ENCODE measurements at regions not wholly inside any gene's neighbourhood (a gene's known extent, or its start where the extent isn't known, plus 50 kb on each side); places are given as distances from the start of the nearest gene placed in this dataset.

DNA sequence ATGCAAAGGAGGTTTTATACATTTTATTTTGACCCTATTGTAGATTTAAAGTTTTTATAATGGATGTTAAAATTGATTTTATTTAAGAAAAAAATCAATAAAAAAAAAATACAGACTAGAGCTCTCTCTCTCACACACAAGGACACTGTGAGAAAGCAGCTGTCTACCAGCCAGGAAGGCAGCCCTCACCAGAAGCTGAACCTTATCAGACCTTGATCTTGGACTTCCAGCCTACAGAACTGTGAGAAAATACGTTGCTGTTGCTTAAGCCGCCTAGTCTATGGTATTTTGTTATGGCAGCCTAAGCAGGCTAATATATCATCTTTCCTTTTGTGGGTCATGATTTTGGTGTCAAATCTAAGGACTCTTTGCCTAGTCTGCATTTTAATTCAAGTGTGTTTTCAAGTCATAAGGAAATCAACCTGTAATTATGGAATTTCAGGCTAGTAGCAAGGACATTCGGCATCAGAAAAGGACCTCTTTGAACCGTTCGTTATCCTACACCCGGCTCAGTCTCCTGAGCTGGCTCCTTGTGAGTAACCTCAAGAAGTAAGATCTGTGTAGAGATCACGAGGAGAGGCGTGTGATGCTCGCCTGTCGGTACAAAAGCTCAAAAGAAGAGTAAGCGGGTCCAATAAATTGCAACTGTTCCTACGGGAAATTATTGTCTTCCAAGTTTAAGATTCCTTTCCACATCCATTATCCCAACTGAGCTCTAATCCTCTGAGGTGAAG, 98.2 kb downstream of the PDCL3 start:
- DNase-seq (ENCODE audit: low spot score): no peak

DNA sequence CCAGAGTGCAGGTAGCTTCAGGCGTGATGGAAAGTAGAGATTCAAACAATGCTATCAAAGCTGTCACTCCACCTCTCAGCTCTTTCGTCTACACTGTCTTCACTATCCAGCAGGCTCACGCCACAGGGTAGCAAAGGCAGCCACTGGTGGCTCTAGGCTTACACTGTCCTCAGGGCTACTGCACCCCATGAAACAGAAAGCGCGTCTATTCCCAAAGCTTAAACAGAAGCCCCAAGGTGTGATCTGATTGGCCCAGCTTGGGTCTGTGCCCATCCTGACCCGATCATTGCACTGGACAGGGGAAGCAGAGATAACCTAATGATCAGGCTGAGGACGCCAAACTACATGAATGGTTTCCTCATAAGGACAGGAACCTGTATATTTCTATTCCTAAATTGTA, 100.1 kb downstream of the PDCL3 start:
- no peak for DNase-seq (ENCODE audit: low spot score)

DNA sequence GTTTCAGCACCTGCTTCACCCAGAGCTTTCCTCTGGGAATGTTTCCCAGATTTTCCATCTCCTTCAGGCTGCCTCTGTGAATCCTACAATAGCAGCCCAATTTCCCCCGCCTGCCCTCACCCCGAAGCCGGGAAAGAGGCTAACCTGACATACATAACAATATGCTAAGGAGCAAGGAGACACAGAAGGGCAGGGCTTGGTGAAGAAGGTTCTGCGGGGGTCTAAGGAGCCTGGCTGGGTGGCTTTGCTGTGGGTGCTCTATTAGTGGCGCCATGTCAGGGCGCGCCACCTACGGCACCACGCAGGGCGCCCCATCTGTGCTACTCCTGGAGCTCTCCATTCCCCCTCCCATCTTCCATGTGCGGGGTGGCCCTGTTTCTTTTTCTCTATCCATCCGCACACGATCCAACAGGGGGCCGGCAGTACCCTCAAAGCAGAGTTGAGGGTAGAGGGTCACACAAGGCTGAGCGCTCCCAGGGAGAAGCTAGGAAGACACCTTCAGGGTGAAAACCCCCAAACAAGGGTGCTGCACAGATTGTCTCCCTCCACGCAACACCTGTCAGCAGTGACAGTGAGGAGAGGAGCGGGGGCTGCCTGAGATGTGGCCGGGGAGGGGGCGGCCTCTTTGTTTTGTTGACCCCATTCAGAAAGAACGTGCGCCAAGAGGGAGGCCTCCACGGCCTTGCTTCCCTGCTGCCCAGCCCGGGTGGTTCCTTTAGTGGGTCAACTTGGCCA, 101.4 kb downstream of the PDCL3 start:
- no peak for DNase-seq (ENCODE audit: low spot score)

DNA sequence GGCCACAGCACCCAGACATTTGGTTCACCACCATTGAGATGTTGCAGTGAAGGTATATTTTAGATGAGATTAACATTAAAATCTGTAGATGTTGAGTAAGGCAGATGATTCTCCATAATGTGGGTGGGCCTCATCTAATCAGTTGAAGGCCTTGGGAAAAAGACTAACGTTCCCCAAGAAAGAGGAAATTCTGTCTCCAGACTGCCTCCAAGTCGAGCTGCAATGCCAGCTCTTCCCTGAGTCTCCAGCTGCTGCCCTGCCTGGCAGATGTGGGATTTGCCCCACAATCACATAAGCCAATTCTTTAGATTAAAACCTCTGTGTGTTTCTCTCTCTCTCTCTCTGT, 101.9 kb downstream of the PDCL3 start:
- DNase-seq (ENCODE audit: low spot score): no peak

DNA sequence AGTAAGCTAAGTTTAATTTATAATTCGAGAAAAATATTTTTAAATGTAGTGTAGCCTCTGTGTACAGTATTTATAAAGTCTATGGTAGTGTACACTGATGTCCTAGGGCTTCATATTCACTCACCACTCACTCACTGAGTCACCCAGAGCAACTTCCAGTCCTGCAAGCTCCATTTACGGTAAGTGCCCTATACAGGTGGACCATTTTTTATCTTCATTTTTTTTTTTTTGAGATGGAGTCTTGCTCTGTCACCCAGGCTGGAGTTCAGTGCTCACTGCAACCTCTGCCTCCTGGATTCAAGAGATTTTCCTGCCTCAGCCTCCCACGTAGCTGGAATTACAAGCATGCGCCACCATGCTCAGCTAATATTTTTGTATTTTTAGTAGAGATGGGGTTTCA, 104.2 kb downstream of the PDCL3 start:
- no peak for DNase-seq (ENCODE audit: low spot score)

DNA sequence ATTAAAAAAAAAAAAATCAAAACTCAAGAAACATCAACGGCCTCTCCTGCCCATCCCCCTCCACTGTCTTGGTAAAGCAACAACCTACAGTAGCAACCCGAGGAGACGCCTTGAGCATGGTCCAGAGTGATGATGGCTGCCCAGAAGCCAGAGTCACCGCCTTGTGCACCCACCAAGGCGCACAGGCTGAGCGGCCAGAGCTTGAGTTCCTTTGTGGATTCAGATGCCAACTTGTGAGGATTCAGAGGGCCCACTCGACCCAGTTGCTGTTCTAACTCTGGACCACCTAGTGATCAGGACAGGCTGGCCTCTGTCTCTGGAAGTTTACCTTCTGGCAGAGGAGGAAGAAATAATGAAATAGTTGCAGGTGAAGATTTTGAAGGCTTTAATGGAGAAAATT, 105.0 kb downstream of the PDCL3 start:
- no peak for DNase-seq (ENCODE audit: low spot score)

DNA sequence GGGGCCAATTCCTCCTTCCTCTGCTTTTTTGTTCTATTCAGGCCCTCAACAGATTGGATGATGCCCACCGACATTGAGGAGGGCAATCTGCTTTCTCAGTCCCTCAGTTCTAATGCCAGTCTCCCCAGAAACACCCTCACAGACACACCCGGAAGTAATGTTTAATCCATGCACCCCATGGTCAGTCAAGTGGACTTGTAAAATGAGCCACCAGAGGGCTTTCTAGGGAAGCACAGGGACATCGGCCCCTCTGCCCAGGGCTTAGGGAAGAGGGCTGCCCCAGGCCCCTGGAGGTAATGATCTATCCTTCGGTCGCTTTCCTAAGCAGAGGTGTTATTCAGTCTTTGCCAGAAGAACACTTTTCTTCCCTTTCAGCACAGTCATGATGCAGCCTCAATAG, 107.4 kb downstream of the PDCL3 start:
- no peak for DNase-seq (ENCODE audit: low spot score)

DNA sequence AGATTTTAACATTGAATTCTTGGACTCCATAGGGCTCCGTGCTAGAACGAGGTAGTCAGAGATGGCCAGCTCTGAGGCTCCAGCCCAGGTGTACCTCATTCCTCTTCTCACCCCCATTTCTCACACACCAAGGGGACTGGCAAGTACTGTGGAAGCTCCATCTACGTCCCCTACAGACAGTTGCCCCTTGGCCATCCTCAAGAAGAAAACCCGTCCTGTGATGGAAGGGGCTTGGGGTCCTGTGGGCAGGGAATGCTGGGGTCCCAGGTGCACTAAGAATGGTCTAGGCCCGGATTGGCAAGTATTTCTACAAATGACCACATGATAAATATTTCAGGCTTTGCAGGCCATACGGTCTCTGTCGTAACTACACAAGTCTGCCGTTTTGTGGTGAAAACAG, 110.3 kb downstream of the PDCL3 start:
- DNase-seq (ENCODE audit: low spot score): no peak

DNA sequence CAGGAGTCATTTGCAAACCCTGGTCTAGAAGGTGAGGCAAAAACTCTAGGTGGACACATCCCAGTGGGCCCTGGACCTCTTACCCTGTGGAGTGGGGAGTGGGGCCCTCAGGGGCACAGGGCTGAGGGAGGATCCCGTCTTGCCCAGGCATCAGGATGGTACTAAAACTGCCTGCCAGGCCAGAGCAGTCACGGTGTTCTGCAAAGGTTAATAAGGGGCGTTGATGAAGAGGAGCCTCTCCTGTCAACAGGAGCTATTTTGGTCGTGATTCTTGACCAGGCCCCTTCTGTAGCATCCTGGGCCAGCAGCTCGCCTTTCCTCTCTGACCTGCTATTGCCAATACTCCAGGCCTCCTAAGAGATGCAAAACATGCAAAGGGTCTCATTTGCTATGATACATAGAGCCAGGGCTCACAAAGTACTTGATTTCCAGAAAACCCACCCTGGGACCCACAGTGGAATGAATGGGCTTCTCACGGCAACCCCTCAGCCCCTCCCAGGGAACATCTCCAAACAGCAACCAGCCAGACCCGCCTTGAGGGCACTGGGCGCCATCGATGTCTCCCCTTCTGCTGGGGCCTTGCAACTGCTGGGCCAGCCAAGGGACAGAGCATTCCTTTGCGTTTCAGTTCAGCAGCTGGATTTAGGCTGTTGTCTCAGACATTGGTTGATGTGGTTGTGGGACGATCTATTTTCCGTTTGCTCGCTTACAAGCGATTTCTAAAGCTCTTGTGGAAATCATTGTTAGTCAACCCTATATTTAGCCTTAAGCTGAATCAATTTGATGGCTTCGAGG, 111.1 kb downstream of the PDCL3 start:
- no peak for DNase-seq (ENCODE audit: low spot score)

DNA sequence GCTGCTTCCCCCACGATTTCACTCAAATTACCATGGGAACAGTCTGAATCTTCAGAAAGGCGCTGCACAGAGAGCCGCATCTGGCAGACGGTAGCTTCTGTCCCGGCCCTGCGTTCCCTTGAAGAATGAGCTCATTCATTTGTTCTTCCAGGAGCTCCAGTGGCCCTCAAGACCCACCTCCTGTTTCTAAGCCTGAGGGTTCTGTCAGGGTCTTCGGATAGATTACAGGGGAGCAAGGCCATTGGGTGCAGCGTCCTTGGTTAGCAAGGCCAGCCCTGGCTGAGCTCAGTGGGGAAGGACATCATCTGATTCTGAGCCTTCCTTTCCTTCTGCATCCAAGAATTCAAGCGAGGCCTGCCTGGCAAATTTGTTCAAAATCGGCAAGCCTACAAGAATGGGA, 111.9 kb downstream of the PDCL3 start:
- no peak for DNase-seq (ENCODE audit: low spot score)

DNA sequence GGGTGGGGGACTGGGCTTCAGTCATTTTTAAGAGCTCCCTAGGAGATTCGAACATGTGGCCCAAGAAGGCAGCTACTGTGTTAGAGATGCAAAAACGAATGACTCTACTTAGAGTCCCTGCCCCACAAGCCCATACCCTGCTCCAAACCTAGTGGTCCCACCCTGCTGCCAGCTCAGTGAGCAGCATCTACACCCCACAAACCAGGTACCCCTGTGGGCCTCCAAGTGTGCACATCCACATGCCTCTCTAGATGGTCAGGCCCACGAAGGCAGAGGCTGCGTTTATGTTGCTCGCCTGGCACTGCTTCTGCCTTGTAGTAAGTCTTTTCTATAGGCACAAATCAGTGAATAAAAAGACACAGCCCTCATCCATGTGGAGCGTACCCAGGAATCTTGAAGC, 112.6 kb downstream of the PDCL3 start:
- DNase-seq (ENCODE audit: low spot score): no peak

DNA sequence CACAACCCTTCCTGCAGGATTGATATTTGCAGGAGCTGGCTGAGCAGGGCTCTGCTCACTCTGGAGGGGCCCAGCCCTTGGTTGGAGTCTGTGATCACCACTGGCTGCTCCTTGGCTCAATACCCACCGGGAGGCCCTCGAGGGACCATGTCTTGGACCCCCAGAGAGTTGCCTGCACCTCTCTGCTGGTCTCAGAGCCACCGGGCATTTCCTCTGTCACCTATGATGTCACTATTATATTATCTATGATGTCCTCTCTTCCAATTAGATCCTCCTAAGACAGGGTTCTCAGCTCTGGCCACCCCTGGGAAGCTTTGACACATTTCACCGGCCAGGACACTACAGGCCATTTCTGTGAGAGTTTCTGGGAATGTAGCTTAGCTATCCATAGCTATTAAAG, 113.1 kb downstream of the PDCL3 start:
- no peak for DNase-seq (ENCODE audit: low spot score)

DNA sequence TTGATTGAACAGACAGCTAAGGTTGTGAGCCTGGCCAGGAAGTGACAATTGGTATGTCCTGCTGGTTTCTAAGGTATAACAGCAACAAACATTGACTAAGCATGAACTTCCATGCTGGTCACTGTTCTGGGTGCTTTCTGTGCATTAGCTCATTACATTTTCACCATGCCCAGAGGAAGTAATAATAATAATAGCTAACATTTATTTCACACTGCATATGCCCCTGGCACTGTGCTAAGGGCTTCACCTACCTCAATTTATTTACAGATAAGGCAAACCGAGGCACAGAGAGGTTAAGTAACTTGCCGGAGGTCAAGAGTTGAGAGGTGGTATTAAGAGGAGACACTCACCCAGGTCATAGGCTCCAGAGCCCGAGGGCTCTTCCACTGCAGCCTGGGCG, 113.6 kb downstream of the PDCL3 start:
- no peak for DNase-seq (ENCODE audit: low spot score)

DNA sequence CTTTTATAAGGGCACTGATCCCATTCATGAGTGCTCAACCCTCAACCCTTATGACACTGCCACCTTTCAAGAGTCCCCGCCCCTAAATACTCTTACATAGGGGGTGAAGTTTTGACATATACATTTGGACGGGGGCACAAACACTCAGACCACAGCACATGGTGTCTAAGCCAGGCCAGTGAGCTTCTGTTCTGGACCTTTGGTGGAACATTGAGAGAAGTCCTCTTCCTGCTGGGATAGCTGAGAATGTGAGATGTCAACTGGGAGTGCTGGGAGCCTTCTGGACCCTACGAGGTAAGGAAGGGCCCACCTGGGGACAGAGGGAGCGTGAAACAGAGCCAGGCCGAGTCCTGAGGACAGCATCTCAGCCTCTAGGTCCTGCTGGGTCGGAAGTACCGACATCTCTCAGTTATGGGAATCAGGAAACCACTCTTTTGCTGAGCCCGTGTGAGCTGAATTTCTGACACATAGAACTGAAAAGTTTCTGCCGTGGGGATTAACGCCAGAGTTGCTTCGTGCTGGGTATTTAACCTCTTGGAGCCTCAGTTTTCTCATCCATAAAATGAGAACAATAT, 114.9 kb downstream of the PDCL3 start:
- DNase-seq (ENCODE audit: low spot score): no peak

DNA sequence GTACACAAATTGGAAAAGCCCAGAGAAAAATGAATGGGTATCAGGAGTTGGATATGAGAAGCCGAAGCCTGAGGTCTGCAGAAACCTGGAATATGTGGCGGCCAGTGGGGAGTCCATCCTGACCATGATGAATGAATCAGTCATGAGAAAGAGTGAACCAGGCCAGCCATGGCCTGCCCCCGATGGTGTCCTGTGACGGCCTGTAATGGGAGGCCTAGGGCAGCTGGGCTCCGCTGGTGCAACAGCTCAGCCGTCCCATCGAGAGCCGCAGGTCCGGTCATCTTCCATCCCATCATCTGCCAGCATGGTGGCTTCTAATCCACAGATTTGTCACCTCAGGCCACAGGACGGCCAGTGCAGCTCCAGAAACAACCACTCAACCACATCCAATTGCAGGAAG, 116.4 kb downstream of the PDCL3 start:
- DNase-seq (ENCODE audit: low spot score): no peak

DNA sequence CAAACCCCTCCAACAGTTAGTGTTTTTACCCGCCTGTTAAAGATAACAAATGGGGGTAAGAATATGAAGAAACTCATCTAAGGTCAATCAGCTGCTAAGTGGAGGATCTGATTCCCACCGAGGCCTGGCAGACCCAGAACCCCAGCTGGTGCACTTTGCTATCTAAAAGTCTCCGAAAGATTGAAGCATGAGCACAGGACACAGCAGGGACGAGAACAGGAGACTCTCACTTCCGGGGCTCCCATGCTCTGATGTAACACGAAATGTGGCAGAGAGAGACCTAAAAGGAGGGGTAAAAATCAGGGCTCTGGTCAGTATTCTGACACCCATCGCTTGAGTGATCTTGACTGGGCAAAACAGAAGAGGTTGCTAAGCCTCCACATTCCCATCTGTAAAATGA, 119.7 kb downstream of the PDCL3 start:
- no peak for DNase-seq (ENCODE audit: low spot score)

DNA sequence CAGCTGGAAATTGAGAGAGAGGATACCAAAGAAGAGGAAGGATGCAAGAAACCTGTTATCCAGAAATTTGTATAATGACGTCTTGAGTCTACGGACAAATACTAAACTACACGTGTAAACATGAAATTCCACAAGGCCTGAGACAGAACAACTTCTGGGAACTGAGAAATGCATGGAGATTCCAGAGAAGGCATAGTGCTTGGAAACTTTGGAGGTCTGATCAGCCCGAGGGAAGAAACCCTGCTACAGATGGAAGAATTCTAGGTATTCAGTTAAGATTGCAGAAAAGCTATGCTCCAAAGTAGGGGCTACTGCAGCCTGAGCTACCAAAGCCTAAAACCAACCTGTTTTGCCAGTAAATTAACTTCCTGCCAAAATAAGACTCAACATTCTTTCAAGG, 120.4 kb downstream of the PDCL3 start:
- no peak for DNase-seq (ENCODE audit: low spot score)

DNA sequence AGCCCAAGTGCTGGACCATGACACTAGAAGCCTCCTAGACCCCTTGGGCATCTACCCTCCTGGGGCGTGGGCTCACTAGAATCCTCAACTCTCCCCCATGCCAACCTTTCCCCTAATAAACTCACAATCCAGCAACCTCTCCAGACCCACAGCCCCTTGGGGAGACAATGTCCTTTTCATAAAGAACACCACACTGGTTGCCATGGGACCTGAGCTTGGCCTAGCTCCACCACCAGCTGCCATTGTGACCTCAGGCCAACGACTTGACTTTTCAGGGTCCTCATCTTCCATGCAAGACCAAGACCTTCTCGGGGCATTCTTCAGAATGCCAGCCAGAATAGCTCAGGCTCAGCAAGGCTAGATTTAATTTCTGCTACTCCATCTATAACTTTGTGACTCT, 128.1 kb upstream of the NPAS2 start:
- no peak for DNase-seq (ENCODE audit: low spot score)

DNA sequence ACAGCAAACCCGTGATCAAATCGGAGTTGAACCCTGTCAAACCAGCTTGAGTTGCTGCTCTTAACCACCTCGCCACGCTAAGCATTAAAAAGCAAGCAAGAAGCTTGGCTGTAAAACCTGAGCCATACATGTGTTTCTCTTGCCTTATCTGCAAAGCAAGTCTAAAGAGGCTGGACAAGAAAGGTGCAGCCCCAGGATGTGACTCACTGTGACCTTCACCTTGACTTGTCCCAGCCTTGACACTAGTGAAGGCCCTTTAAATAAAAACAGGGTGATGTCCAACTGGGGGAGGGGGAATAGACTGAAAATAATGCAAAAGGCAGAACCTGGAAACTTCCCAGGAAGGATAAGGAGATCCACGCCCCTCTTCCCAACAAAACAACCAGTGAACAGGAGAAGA, 127.6 kb upstream of the NPAS2 start:
- no peak for DNase-seq (ENCODE audit: low spot score)

DNA sequence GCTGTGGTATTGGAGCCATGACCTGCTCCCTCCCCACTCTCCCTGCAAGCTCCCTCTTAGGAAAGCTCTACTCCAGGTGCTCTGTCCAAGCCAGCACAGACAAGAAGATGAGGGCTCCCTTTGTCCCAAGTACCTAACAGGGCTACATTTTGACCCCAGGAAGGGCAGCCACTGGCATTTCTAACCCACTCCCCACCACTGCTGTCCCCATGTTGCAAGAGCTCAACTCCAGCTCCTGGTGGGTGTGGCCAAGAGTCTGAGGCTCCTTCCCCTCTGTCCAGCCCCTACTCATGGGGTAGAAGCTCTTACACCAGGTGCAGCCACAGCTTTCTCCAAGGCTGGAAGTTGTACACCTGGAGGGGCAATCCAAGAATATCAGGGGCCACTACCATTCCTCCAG, 127.0 kb upstream of the NPAS2 start:
- DNase-seq (ENCODE audit: low spot score): no peak

DNA sequence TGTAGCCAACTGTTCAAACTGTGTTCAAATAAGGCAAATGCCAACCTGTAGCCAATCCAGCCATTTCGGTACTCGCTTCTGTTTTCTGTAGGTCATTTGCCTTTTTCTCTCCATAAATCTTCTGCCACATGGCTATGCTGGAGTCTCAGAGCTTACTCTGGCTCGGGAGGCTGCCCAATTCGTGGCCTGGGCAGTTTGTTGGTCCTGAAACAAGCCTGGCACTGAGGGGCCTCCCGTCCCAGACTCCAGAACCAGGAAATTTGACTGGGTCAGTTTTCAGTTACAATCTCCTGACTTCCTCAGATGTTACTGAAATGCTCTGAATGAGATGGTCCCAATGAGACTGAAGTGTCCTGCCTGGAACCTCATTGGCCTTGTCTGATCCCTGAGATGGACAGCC, 120.8 kb upstream of the NPAS2 start:
- DNase-seq (ENCODE audit: low spot score): no peak

DNA sequence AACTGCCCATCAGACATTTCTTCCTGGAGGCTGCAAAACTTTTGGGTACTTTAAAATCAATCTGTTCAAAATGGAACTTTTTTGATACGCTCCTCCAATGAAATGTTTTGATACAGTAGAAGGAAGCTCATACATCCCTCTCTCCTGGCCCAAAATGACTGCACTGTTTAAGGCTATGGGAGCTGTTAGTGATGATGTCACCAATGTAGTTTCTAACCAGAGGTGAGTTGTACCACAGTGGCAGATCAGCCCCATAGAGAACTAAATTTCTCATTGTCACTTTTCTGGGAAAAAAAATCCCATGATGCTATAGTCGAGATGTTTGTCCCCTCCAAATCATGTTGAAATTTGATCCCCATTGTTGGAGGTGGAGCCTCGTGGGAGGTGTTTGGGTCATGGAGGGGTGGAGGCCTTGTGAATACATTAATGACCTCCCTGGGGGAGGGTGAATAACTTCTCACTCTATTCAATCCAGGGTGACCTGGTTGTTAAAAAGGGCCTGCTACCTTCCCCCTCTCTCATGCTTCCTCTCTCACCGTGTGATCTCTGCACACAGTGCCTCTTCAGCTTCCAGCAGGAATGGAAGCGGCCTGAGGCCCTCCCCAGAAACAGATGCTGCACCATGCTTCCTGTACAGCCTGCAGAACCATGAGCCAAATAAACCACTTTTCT, 117.4 kb upstream of the NPAS2 start:
- no peak for DNase-seq (ENCODE audit: low spot score)
